ENCODE measurements at regions not wholly inside any gene's neighbourhood (a gene's known extent, or its start where the extent isn't known, plus 50 kb on each side); places are given as distances from the start of the nearest gene placed in this dataset.

GRCh38 chr9:79152306-79152705 is 419.5 kb upstream of the TLE4 start:
- no peak for DNase-seq (ENCODE audit: low spot score)

- no peak for DNase-seq (ENCODE audit: low spot score)
These were observed 417.0 kb upstream of the TLE4 start for GRCh38 chr9:79154806-79155205.

DNA sequence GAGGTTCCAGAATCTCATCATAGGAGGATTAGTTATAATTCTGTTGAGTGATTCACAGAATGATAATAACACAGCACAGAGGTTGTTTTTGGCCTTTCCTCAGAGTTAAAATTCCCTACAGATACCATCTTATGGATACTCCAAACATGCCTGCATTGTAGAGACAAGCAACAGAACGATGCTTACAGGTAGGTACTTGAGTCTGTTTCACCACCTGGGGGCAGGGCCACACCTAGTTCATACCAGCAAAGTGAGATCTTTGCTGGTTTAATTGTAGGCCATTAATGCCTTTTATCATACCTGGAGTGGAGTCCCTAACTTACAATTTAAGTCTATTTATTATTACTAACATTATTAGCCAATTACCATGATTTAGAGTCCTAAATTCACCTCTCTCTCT is 416.5 kb upstream of the TLE4 start:
- no peak for DNase-seq (ENCODE audit: low spot score)

DNA sequence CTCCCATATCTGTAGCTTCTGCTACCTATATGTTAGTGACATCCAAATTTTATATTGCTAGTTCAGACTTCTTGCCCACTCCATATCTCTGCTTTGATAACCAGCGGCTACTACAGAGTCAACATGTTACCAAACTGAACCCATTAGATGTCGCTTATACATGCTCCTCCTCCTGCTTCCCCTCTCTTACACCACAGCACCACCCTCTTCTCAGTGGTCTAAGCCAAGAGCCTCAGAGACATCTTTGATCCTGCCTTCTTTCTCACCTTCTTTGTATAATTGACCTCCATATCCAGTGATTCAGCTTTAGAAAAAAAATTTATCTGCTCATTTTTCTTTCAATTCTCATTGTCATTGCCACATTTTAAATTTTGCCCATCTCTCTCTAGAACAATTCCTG is 408.2 kb upstream of the TLE4 start:
- DNase-seq (ENCODE audit: low spot score): no peak

- DNase-seq (ENCODE audit: low spot score): no peak
These were observed 407.4 kb upstream of the TLE4 start for GRCh38 chr9:79164406-79164805.

GRCh38 chr9:79165020-79165780 is 406.6 kb upstream of the TLE4 start:
- DNase-seq (ENCODE audit: low spot score): no peak

DNA sequence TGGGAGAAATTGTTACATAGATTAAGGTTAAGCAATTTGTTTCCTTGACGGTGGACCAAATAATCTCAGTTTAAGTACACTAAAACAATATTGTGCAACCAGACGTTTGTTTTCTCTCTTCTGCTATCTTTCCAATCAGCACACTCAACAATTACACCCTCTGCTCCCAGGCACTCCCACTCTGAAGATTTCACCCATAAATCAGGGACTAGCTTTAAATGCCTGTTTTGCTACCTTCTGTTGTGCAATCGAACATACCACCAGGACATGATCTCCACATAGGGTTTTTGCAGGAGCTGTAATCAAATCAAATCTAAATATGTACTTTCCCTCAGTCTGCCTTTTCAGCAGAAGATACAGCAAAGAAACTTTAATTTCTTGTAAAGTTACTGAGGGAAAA is 405.8 kb upstream of the TLE4 start:
- DNase-seq (ENCODE audit: low spot score): no peak

GRCh38 chr9:79170643-79171042 is 401.1 kb upstream of the TLE4 start:
- no peak for DNase-seq (ENCODE audit: low spot score)

GRCh38 chr9:79173932-79174331 is 397.8 kb upstream of the TLE4 start:
- DNase-seq (ENCODE audit: low spot score): no peak

GRCh38 chr9:79176014-79176697 is 395.6 kb upstream of the TLE4 start:
- no peak for DNase-seq (ENCODE audit: low spot score)

DNA sequence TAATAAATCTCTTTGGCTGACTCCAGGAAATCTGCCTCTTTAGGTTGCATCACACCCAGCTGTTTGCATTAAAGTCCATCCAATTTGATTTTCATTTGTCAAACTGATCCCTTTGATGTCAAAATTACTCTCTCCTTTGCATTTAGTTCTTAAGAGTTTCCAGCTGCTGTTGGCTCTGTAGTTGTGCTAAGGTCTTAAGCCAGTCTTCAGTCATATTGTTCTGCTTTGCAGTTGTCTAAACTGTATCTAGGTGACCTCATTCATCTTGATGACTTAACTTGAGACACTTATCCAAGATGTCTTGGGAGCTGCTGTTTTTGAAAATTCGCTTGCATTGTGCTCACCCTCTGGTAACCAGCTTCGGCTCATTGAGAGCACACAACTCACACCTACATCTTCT is 386.9 kb upstream of the TLE4 start:
- no peak for DNase-seq (ENCODE audit: low spot score)

GRCh38 chr9:79185866-79186265 is 385.9 kb upstream of the TLE4 start:
- no peak for DNase-seq (ENCODE audit: low spot score)

GRCh38 chr9:79189511-79189924 is 382.2 kb upstream of the TLE4 start:
- no peak for DNase-seq (ENCODE audit: low spot score)

DNA sequence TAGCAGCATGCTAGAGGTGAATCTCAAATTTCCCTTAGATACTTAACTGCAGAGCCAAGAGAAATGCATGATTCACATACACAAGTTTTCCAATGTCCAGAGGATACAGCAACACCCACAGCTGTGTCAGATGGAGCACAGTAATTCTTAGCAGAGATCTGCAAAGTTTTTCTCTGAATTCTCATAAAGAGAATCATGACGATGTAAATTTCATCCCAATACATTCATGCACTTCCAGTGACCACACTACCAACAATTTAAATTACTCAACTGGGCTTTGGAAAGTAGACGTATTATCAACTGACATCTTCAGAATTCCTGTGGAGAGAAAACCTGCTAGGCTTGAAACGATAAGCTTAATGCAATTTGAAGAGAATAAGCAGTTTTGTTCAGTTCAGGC is 378.8 kb upstream of the TLE4 start:
- no peak for DNase-seq (ENCODE audit: low spot score)

GRCh38 chr9:79193501-79194223 is 378.1 kb upstream of the TLE4 start:
- no peak for DNase-seq (ENCODE audit: low spot score)

GRCh38 chr9:79195879-79196278 is 375.9 kb upstream of the TLE4 start:
- DNase-seq (ENCODE audit: low spot score): no peak

GRCh38 chr9:79196606-79197005 is 375.2 kb upstream of the TLE4 start:
- no peak for DNase-seq (ENCODE audit: low spot score)

DNA sequence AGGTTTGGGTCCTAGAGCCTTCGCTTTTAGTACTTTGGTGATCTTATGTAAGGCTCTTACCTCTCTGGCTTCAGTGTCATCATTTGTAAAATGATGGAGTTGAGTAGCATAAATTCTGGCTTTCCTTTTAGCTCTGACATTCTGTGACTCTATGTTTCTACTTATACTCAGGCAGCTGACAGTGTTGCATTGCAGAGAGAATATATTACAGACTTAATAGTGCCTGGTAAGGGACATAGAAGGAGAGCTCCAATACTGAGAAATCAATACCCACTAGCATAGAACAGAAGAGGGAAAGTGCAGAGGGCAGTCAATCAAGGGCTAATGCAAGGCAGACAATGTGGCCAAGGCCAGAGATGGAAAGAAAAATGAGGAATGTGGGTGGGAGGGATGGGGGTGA is 371.4 kb upstream of the TLE4 start:
- no peak for DNase-seq (ENCODE audit: low spot score)

- DNase-seq (ENCODE audit: low spot score): no peak
These were observed 370.1 kb upstream of the TLE4 start for GRCh38 chr9:79201636-79202035.

DNA sequence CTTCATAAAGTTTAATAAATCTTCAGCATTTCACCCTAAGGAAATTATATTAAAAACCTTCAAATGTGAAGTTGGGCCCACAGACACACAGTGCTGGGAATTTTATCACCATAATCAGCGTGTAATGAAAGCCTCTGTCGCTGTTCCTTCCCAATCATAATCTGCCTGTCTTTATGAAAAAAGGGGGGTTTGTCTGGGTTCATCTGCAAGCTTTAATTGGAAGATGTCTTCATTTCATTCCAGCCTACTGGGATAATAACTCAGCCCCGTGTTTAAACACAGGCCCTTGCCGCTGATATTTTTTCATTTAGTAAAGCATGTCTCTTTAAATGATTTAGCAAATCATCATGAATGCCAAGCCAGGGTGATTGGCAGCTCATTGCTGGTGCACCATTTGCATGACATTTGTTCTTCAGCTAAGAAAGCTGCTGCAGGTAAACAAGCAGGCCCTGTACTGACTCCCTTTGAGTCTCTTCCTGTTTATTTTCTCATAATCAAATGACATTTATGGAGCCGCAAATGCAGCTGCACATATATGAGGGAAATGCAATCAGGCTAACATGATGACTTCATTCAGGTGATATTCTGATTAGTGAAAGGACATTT is 362.9 kb upstream of the TLE4 start:
- DNase-seq (ENCODE audit: low spot score): no peak

GRCh38 chr9:79210541-79211243 is 361.1 kb upstream of the TLE4 start:
- DNase-seq (ENCODE audit: low spot score): no peak
